GM21737 (cell line): ENCODE measurements at regions not wholly inside any gene's neighbourhood (a gene's known extent, or its start where the extent isn't known, plus 50 kb on each side); places are given as distances from the start of the nearest gene placed in this dataset.

ENCODE experiments used
- ATAC-seq: cut with Tn5 transposase; IDR thresholded peaks from one replicate; pipeline ENCODE4 v1.9.1; 2021; ENCODE audit warnings: mild to moderate bottlenecking, moderate library complexity; ENCODE audit not compliant: unreplicated experiment

GRCh38 chr9:126151031-126151685 is 175.5 kb upstream of the MVB12B start:
- ATAC-seq: no peak

- no peak for ATAC-seq
Measured at GRCh38 chr9:126151686-126152134, 174.9 kb upstream of the MVB12B start.

GRCh38 chr9:126152622-126153362 is 173.8 kb upstream of the MVB12B start:
- no peak for ATAC-seq

- ATAC-seq: no peak
Measured at GRCh38 chr9:126153382-126153781, 173.2 kb upstream of the MVB12B start.

- no peak for ATAC-seq
Measured at GRCh38 chr9:126154182-126154827, 172.3 kb upstream of the MVB12B start.

- no peak for ATAC-seq
Measured at GRCh38 chr9:126154869-126155268, 171.8 kb upstream of the MVB12B start.

GRCh38 chr9:126155756-126156664 is 170.6 kb upstream of the MVB12B start:
- ATAC-seq: no peak

- no peak for ATAC-seq
Measured at GRCh38 chr9:126156898-126157297, 169.7 kb upstream of the MVB12B start.

GRCh38 chr9:126157423-126157822 is 169.2 kb upstream of the MVB12B start:
- no peak for ATAC-seq

- no peak for ATAC-seq
Measured at GRCh38 chr9:126157826-126158587, 168.6 kb upstream of the MVB12B start.

- ATAC-seq: no peak
Measured at GRCh38 chr9:126158588-126159429, 167.8 kb upstream of the MVB12B start.

- no peak for ATAC-seq
Measured at GRCh38 chr9:126159430-126160060, 167.1 kb upstream of the MVB12B start.

GRCh38 chr9:126160067-126160853 is 166.4 kb upstream of the MVB12B start:
- ATAC-seq: no peak

- no peak for ATAC-seq
Measured at GRCh38 chr9:126160854-126161329, 165.7 kb upstream of the MVB12B start.

- ATAC-seq: no peak
Measured at GRCh38 chr9:126162611-126163381, 163.8 kb upstream of the MVB12B start.

GRCh38 chr9:126164796-126165525 is 161.7 kb upstream of the MVB12B start:
- no peak for ATAC-seq
